ENCODE measurements at regions not wholly inside any gene's neighbourhood (a gene's known extent, or its start where the extent isn't known, plus 50 kb on each side); places are given as distances from the start of the nearest gene placed in this dataset.

GRCh38 chr1:84086616-84087015 is 57.5 kb upstream of the PRKACB start:
- DNase-seq = no peak
- H3K27me3 ChIP-seq (ENCODE audit: low read length) = no peaks in the 10 kb centered on the region
- H3K79me2 ChIP-seq (ENCODE audit: low read length) = no peaks in the 10 kb centered on the region
- no peak overlapping the region; the same call in 1 of the 2 replicates for H3K4me2 ChIP-seq (ENCODE audit: low read length)
- ATAC-seq = no peak
- CTCF ChIA-PET = no interaction called here
- no peaks in the 10 kb centered on the region for H3K9me2 ChIP-seq (replicated peaks; ENCODE audit: low read length)
- POLR2A ChIA-PET (ENCODE audit: unreplicated experiment) = no interaction called here
- intact Hi-C loops (cut with micrococcal nuclease) = no loop called here
- H3K9me3 ChIP-seq (ENCODE audit: low read length) = no peaks in the 10 kb centered on the region
- 0 out of 2 replicates have a peak, but pooled peaks cover 6% of the 10 kb centered on the region for H4K20me1 ChIP-seq (ENCODE audit: low read length)
- no TSS peak for BruUV-seq (replicated peaks)
- H3K36me3 ChIP-seq (ENCODE audit: low read depth, low read length) = no peaks in the 10 kb centered on the region
- H3K9ac ChIP-seq (ENCODE audit: low read length) = no peak overlapping the region
- no peak overlapping the region for H3K27ac ChIP-seq (ENCODE audit: low read length)
- H3F3A ChIP-seq (ENCODE audit: low read length, unreplicated experiment) = peaks cover 6% of the 10 kb centered on the region
- TF ChIP-seq EZH2 (IDR thresholded peaks at IDR 0.05; ENCODE audit: low read length, unreplicated experiment) (no peak), EZH2phosphoT487 (IDR thresholded peaks at IDR 0.05; ENCODE audit: borderline replicate concordance, low read length) (no peak), CTCF (conservative IDR thresholded peaks at IDR 0.05; ENCODE audit: low read depth, low read length) (no peak)
- H2AFZ ChIP-seq (ENCODE audit: low read length) = no peak overlapping the region
- H3K4me3 ChIP-seq (ENCODE audit: low read length) = no peak overlapping the region
- H3K4me1 ChIP-seq (ENCODE audit: insufficient read depth, low read length) = peaks cover 39% of the 10 kb centered on the region

GRCh38 chr1:84086189-84086588 is 57.9 kb upstream of the PRKACB start:
- Histone ChIP-seq H3K36me3 (ENCODE audit: low read depth, low read length) (no peaks in the 10 kb centered on the region), H3K27ac (ENCODE audit: low read length) (no peak overlapping the region), H3K9me2 (replicated peaks; ENCODE audit: low read length) (no peaks in the 10 kb centered on the region), H3K9me3 (ENCODE audit: low read length) (no peaks in the 10 kb centered on the region), H3F3A (ENCODE audit: low read length, unreplicated experiment) (peaks cover 6% of the 10 kb centered on the region), H3K4me1 (ENCODE audit: insufficient read depth, low read length) (peaks cover 38% of the 10 kb centered on the region), H3K9ac (ENCODE audit: low read length) (no peak overlapping the region), H3K79me2 (ENCODE audit: low read length) (no peaks in the 10 kb centered on the region), H3K27me3 (ENCODE audit: low read length) (no peaks in the 10 kb centered on the region), H2AFZ (ENCODE audit: low read length) (no peak overlapping the region), H3K4me2 (ENCODE audit: low read length) (no peak overlapping the region), H4K20me1 (ENCODE audit: low read length) (0 out of 2 replicates have a peak, but pooled peaks cover 6% of the 10 kb centered on the region), H3K4me3 (ENCODE audit: low read length) (no peak overlapping the region)
- ChIA-PET POLR2A (ENCODE audit: unreplicated experiment) (no interaction called here), CTCF (no interaction called here)
- TF ChIP-seq CTCF (conservative IDR thresholded peaks at IDR 0.05; ENCODE audit: low read depth, low read length) (no peak), EZH2 (IDR thresholded peaks at IDR 0.05; ENCODE audit: low read length, unreplicated experiment) (no peak), EZH2phosphoT487 (IDR thresholded peaks at IDR 0.05; ENCODE audit: borderline replicate concordance, low read length) (no peak)
- no TSS peak for BruUV-seq (replicated peaks)
- intact Hi-C loops (cut with micrococcal nuclease) = no loop called here
- ATAC-seq (no peak), DNase-seq (no peak)

GRCh38 chr1:84083307-84083706 is 60.8 kb upstream of the PRKACB start:
- H3K4me2 ChIP-seq (ENCODE audit: low read length) = no peak overlapping the region
- no TSS peak for BruUV-seq (replicated peaks)
- H3K27ac ChIP-seq (ENCODE audit: low read length) = no peak overlapping the region
- H3K79me2 ChIP-seq (ENCODE audit: low read length) = peaks cover 11% of the 10 kb centered on the region
- no peak for TF ChIP-seq CTCF (conservative IDR thresholded peaks at IDR 0.05; ENCODE audit: low read depth, low read length)
- no peak for TF ChIP-seq EZH2phosphoT487 (IDR thresholded peaks at IDR 0.05; ENCODE audit: borderline replicate concordance, low read length)
- TF ChIP-seq EZH2 (IDR thresholded peaks at IDR 0.05; ENCODE audit: low read length, unreplicated experiment) = no peak
- H3K9me3 ChIP-seq (ENCODE audit: low read length) = no peaks in the 10 kb centered on the region
- DNase-seq = no peak
- H3K4me1 ChIP-seq (ENCODE audit: insufficient read depth, low read length) = peaks cover 14% of the 10 kb centered on the region
- no peaks in the 10 kb centered on the region for H3F3A ChIP-seq (ENCODE audit: low read length, unreplicated experiment)
- no peaks in the 10 kb centered on the region for H3K36me3 ChIP-seq (ENCODE audit: low read depth, low read length)
- H4K20me1 ChIP-seq (ENCODE audit: low read length) = no peaks in the 10 kb centered on the region
- intact Hi-C loops (cut with micrococcal nuclease) = no loop called here
- no peaks in the 10 kb centered on the region for H3K9me2 ChIP-seq (replicated peaks; ENCODE audit: low read length)
- no peak overlapping the region for H3K9ac ChIP-seq (ENCODE audit: low read length)
- H2AFZ ChIP-seq (ENCODE audit: low read length) = no peak overlapping the region
- ChIA-PET POLR2A (ENCODE audit: unreplicated experiment) (no interaction called here), CTCF (no interaction called here)
- H3K4me3 ChIP-seq (ENCODE audit: low read length) = no peak overlapping the region
- no peaks in the 10 kb centered on the region for H3K27me3 ChIP-seq (ENCODE audit: low read length)
- ATAC-seq = no peak
